CD4-positive, alpha-beta T cell treated with Interleukin-15 for 4 hours (primary cell): ENCODE measurements at regions not wholly inside any gene's neighbourhood (a gene's known extent, or its start where the extent isn't known, plus 50 kb on each side); places are given as distances from the start of the nearest gene placed in this dataset.
A peak's percentile ranks its signal among the peaks of the same experiment; 100 is the strongest.
"Not testable (repeated sequence)": the region's sequence is repeated elsewhere in the genome, so short reads cannot be mapped to it uniquely, and the experiment has no call there.

Source experiments
- DNase-seq: peaks from one replicate; pipeline ENCODE4 v3.0.0-alpha.2; 2020; ENCODE audit warnings: low spot score

DNA sequence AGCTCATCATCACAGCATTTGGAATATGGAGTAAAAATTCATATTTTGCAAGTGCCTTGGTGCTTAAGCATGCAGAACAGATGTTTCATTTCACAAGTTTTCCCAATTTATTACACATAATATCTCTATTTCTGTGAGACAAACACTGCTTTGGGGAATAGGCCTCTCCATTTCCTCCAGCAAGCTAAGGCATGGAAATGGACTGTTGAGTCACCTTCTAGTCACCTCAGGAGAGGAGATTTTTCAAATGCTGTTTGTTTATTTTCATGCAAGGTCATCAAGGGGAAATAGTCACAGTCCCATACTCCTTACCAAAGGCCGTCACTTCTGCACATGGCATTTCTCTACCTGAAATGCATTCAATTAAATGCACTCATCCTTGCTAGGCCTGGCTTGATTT is 57.4 kb upstream of the NUTM2D start:
- not testable (repeated sequence) for DNase-seq

DNA sequence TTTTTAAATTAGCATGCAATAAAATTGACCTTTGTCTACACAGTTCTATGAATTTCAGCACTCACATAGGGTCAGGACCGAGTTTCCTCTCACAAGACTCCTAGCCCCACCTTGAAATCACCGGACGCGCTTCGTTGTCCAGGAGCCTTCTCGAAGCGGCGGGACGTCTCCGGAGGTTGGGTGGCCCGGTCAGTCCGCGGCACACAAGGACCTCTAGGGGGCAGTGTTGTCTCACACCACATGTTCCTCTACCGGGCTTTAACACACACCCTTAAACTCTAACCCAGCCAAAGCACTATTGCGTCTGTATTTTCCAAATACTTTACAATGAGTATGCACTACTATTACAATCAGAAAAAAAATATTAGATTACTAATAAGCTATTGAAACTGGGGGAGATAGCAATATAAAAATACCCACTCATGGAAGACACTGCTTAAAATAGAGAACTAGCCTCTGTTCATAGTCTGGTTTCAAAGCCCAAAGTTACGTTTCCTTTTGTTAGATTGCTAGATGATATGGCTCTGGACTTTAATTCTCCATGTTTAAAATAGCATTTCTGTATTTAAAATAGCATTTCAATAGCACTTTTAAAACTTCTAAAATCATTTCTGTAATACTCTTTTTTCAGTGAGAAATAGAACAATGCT is 56.0 kb upstream of the NUTM2D start:
- DNase-seq, result peak; percentile 31

DNA sequence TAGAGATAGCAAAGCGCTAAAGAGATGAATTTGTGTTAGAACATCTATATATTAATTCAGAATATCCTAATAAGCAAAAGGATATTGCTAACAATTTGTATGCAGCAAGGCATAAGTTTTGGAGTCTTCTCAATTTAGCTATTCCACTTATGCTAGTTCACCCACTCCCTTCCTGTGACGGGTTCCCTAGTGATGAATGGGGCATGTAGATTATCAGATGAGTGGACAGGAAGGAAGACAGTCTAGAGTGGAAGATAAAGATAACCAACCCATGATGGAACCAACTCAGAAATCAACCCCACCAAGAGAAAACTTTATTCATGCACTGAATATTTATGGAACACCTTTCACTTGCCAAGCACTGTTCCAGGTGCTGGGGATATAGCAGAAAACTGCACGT is 55.4 kb upstream of the NUTM2D start:
- DNase-seq, result not testable (repeated sequence)

DNA sequence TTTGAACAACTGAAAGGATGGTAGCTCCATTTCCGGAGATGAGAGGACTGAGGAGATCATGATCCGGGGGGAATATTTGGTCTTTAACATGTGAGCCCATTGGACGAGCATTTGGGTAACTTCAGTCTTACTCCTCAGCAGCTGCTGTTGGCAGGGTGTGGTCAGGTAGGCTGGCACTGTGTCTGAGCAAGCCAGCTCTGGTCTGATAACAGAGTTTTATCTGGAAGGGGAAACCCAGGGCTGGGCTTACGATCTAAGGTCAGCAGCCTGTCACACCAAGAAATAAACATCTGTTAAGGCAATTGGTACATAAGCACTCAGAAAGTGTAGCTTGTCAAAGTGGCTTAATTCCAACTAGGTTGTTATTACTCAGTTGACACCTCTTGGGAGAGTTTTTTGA is 53.8 kb upstream of the NUTM2D start:
- DNase-seq, result not testable (repeated sequence)

DNA sequence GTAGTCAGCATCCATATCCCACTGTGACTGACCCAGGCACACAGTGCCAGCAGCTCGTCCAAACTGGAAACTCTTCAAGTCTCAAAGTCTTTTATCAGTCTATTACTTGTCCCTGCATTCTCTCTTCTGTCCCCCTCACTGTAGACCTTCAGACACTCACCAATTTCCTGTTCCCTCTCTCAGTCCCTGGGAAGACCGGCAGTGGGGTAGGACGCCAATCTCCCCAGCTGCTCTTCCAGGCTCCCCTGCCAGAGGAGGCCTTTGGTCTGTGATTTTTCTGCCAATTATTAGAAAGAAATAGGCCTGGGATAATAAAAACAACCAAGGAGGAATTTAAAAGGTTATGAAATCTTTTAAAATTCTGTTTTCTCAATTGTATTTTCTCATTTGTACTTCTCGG is 50.9 kb upstream of the NUTM2D start:
- DNase-seq, result not testable (repeated sequence)
